ENCODE measurements at regions not wholly inside any gene's neighbourhood (a gene's known extent, or its start where the extent isn't known, plus 50 kb on each side); places are given as distances from the start of the nearest gene placed in this dataset.

DNA sequence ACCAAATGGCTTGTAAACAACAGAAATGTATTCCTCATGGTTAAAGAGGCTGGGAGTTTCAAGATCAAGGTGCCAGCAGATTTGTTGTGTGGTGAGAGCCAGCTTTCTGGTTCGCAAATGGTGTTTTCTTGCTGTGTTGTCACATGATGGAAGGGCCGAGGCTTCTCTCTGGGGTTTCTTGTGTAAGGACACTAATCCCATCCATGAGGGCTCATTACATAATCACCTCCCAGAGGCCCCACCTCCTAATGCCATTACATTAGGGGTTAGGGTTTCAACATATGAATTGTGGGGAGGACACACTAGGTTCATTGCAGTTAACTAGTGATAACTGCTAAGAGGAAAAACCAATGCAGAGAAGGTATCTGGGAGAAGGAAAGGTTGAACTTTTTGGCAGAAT lies 103.5 kb upstream of the ENPEP start:
- TF ChIP-seq, protein P1, sequence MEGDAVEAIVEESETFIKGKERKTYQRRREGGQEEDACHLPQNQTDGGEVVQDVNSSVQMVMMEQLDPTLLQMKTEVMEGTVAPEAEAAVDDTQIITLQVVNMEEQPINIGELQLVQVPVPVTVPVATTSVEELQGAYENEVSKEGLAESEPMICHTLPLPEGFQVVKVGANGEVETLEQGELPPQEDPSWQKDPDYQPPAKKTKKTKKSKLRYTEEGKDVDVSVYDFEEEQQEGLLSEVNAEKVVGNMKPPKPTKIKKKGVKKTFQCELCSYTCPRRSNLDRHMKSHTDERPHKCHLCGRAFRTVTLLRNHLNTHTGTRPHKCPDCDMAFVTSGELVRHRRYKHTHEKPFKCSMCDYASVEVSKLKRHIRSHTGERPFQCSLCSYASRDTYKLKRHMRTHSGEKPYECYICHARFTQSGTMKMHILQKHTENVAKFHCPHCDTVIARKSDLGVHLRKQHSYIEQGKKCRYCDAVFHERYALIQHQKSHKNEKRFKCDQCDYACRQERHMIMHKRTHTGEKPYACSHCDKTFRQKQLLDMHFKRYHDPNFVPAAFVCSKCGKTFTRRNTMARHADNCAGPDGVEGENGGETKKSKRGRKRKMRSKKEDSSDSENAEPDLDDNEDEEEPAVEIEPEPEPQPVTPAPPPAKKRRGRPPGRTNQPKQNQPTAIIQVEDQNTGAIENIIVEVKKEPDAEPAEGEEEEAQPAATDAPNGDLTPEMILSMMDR (IDR thresholded peaks at IDR 0.05) = no peak
- TF ChIP-seq POLR2A (IDR thresholded peaks at IDR 0.05) (no peak), POLR2AphosphoS5 (IDR thresholded peaks at IDR 0.05) (no peak)
